ENCODE measurements at regions not wholly inside any gene's neighbourhood (a gene's known extent, or its start where the extent isn't known, plus 50 kb on each side); places are given as distances from the start of the nearest gene placed in this dataset.

- Histone ChIP-seq H3K9me1 (replicated peaks; ENCODE audit: control insufficient read depth, extremely low read depth, insufficient read depth, low read length) (no peaks in the 10 kb centered on the region), H3K9me3 (replicated peaks; ENCODE audit: control insufficient read depth, insufficient read depth, low read length) (no peaks in the 10 kb centered on the region), H3K36me3 (ENCODE audit: control insufficient read depth in 2 of 2, extremely low read depth in 1 of 2, insufficient read depth in 2 of 2, low read length in 2 of 2) (no peaks in the 10 kb centered on the region), H3K27ac (ENCODE audit: insufficient read depth, low read depth, low read length) (no peak overlapping the region), H3K4me2 (ENCODE audit: insufficient read depth, low read length) (no peak overlapping the region), H4K20me1 (replicated peaks; ENCODE audit: control insufficient read depth, extremely low read depth, insufficient read depth, low read length) (no peaks in the 10 kb centered on the region), H3K9ac (replicated peaks; ENCODE audit: extremely low read depth, insufficient read depth, low read length) (no peak overlapping the region), H2AFZ (ENCODE audit: low read depth, low read length) (no peak overlapping the region), H3K27me3 (ENCODE audit: control insufficient read depth in 2 of 2, insufficient read depth in 2 of 2, low read length in 2 of 2) (no peaks in the 10 kb centered on the region), H3K79me2 (ENCODE audit: control insufficient read depth, insufficient read depth, low read length) (no peaks in the 10 kb centered on the region), H3K4me3 (replicated peaks in 1 of 3; ENCODE audit: insufficient read depth in 1 of 3, low read depth in 1 of 3, low read length in 3 of 3) (no peak overlapping the region), H3K4me1 (ENCODE audit: control insufficient read depth, extremely low read depth, insufficient read depth, low read length) (no peaks in the 10 kb centered on the region)
- CTCF ChIA-PET, result no interaction called here
- intact Hi-C loops (cut with micrococcal nuclease), result no loop called here
- dilution Hi-C loops (cut with MboI; ENCODE audit: extremely low pct_ligation_motif_present, low sequenced_read_pairs), result no loop called here
- DNase-seq (ENCODE audit: low read depth, low spot score) (no peak), FAIRE-seq (no peak)
- no TSS peak for BruUV-seq (replicated peaks)
- POLR2A ChIA-PET, result no interaction called here
- TF ChIP-seq, protein P1, sequence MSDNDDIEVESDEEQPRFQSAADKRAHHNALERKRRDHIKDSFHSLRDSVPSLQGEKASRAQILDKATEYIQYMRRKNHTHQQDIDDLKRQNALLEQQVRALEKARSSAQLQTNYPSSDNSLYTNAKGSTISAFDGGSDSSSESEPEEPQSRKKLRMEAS (IDR thresholded peaks at IDR 0.05; ENCODE audit: insufficient read depth, insufficient read length), result no peak
- TF ChIP-seq EZH2 (IDR thresholded peaks at IDR 0.05; ENCODE audit: borderline replicate concordance, low read depth, low read length, severe bottlenecking) (no peak), POLR2AphosphoS5 (IDR thresholded peaks at IDR 0.05; ENCODE audit: insufficient read depth, low read depth, low read length) (no peak), JUN (IDR thresholded peaks at IDR 0.05; ENCODE audit: borderline replicate concordance, insufficient read depth, insufficient read length, low read depth) (no peak), GATA2 (IDR thresholded peaks at IDR 0.05; ENCODE audit: insufficient read depth, insufficient read length, low read depth, low read length) (no peak), FOS (IDR thresholded peaks at IDR 0.05; ENCODE audit: borderline replicate concordance, insufficient read depth, low read length) (no peak), MYC (IDR thresholded peaks at IDR 0.05; ENCODE audit: low read depth, low read length) (no peak), POLR2A (IDR thresholded peaks at IDR 0.05; ENCODE audit: low read depth, low read length) (no peak)
- TF ChIP-seq, protein P2, sequence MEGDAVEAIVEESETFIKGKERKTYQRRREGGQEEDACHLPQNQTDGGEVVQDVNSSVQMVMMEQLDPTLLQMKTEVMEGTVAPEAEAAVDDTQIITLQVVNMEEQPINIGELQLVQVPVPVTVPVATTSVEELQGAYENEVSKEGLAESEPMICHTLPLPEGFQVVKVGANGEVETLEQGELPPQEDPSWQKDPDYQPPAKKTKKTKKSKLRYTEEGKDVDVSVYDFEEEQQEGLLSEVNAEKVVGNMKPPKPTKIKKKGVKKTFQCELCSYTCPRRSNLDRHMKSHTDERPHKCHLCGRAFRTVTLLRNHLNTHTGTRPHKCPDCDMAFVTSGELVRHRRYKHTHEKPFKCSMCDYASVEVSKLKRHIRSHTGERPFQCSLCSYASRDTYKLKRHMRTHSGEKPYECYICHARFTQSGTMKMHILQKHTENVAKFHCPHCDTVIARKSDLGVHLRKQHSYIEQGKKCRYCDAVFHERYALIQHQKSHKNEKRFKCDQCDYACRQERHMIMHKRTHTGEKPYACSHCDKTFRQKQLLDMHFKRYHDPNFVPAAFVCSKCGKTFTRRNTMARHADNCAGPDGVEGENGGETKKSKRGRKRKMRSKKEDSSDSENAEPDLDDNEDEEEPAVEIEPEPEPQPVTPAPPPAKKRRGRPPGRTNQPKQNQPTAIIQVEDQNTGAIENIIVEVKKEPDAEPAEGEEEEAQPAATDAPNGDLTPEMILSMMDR (IDR thresholded peaks at IDR 0.05; ENCODE audit: extremely low read depth in 1 of 2, insufficient read depth in 1 of 2, low read depth in 1 of 2, low read length in 2 of 2), result no peak
Measured at GRCh38 chr9:129558063-129558550, 62.8 kb downstream of the C9orf50 start.

Data from endothelial cell of umbilical vein (primary cell).